K562 (cell line): ENCODE measurements at regions not wholly inside any gene's neighbourhood (a gene's known extent, or its start where the extent isn't known, plus 50 kb on each side); places are given as distances from the start of the nearest gene placed in this dataset.

ENCODE experiments used
- ARID2 ChIP-seq: fragments of 450-650 bp; IDR thresholded peaks from 2 replicates; pipeline ENCODE4 v1.6.1; 2017; ENCODE audit warnings: antibody characterized with exemption, mild to moderate bottlenecking
- CTBP1 ChIP-seq: fragments of 450-650 bp; IDR thresholded peaks from 2 replicates; pipeline ENCODE4 v1.6.1; 2016; ENCODE audit warnings: borderline replicate concordance
- ESRRA ChIP-seq: fragments of 450-650 bp; IDR thresholded peaks from 2 replicates; pipeline ENCODE4 v1.6.1; 2014; ENCODE audit warnings: low read depth, mild to moderate bottlenecking, moderate library complexity, borderline replicate concordance
- FOXJ2 ChIP-seq: fragments of 200-800 bp; sonication (Bioruptor generic); IDR thresholded peaks from 2 replicates; pipeline ENCODE4 v1.6.1; 2016; ENCODE audit warnings: missing genetic modification characterization, missing compliant biosample characterization
- MTA2 ChIP-seq: fragments of 450-650 bp; IDR thresholded peaks from 2 replicates; pipeline ENCODE4 v1.6.1; 2016; ENCODE audit warnings: low read depth
- NONO ChIP-seq, 2 experiments: fragments of 200-400 bp in 1 of 2; fragments of 450-650 bp in 1 of 2; formaldehyde crosslinking in 1 of 2; IDR thresholded peaks; 2 replicates each; pipeline ENCODE4 v1.6.1; 2017; ENCODE audit warnings: low read depth in 2 of 2, mild to moderate bottlenecking in 2 of 2, moderate library complexity in 2 of 2, low read length in 1 of 2
- RAD51 ChIP-seq: fragments of 450-650 bp; IDR thresholded peaks from 2 replicates; pipeline ENCODE4 v1.7.1; 2016; ENCODE audit warnings: low read depth, mild to moderate bottlenecking, borderline replicate concordance
- SIN3A ChIP-seq, 2 experiments: fragments of 150-350 bp in 1 of 2; IDR thresholded peaks; 2 replicates each; pipeline ENCODE4 v1.6.1; 2011 to 2016; ENCODE audit warnings: borderline replicate concordance in 2 of 2, low read depth in 2 of 2, low read length in 2 of 2, mild to moderate bottlenecking in 2 of 2, moderate library complexity in 2 of 2; ENCODE audit not compliant: control insufficient read depth in 1 of 2
- SNIP1 ChIP-seq: fragments of 450-650 bp; IDR thresholded peaks from 2 replicates; pipeline ENCODE4 v1.7.1; 2017; ENCODE audit warnings: low read depth, mild to moderate bottlenecking
- ZNF143 ChIP-seq: sonication (generic); formaldehyde crosslinking; IDR thresholded peaks from 2 replicates; pipeline ENCODE4 v1.9.0; 2022; ENCODE audit warnings: mild to moderate bottlenecking, missing genetic modification reagents
- ZNF174 ChIP-seq: fragments of 250-450 bp; sonication (Bioruptor Pico); IDR thresholded peaks from 2 replicates; pipeline ENCODE4 v1.4.0; 2020; ENCODE audit warnings: mild to moderate bottlenecking
- ZNF57 ChIP-seq: fragments of 450-650 bp; formaldehyde crosslinking; IDR thresholded peaks from 2 replicates; pipeline ENCODE4 v1.4.0; 2020; ENCODE audit warnings: mild to moderate bottlenecking, moderate library complexity
- ZNF589 ChIP-seq: fragments of 200-800 bp; sonication (Bioruptor generic); IDR thresholded peaks from 2 replicates; pipeline ENCODE4 v1.6.1; 2016; ENCODE audit warnings: low read depth, missing genetic modification characterization, missing compliant biosample characterization
- ZNF764 ChIP-seq: fragments of 250-450 bp; sonication (Bioruptor Pico); IDR thresholded peaks from 2 replicates; pipeline ENCODE4 v1.4.0; 2020; ENCODE audit warnings: low read depth, mild to moderate bottlenecking, moderate library complexity
- ZNF77 ChIP-seq: fragments of 250-450 bp; sonication (Bioruptor Pico); IDR thresholded peaks from 2 replicates; pipeline ENCODE4 v1.5.0; 2020
- TF ChIP-seq, protein P1 (sequence below): fragments of 250-450 bp; sonication (Bioruptor Pico); IDR thresholded peaks from 2 replicates; pipeline ENCODE4 v1.6.1; 2021; ENCODE audit warnings: mild to moderate bottlenecking
- TF ChIP-seq, protein P2 (sequence below): fragments of 450-650 bp; formaldehyde crosslinking; IDR thresholded peaks from 2 replicates; pipeline ENCODE4 v1.4.0; 2020; ENCODE audit warnings: mild to moderate bottlenecking, mixed read lengths
- TF ChIP-seq, protein P3 (sequence below): sonication (generic); formaldehyde crosslinking; IDR thresholded peaks from 2 replicates; pipeline ENCODE4 v1.8.0; 2022; ENCODE audit warnings: mild to moderate bottlenecking, missing genetic modification reagents, borderline replicate concordance
- TF ChIP-seq, protein P4 (sequence below), 2 experiments: IDR thresholded peaks; 2 replicates each; pipeline ENCODE4 v1.6.1; 2011; ENCODE audit warnings: borderline replicate concordance in 1 of 2, control low read depth in 1 of 2, low read depth in 1 of 2, low read length in 1 of 2, mild to moderate bottlenecking in 1 of 2, mixed read lengths in 1 of 2, moderate library complexity in 1 of 2; ENCODE audit not compliant: insufficient read depth in 1 of 2, insufficient read length in 1 of 2, poor library complexity in 1 of 2, severe bottlenecking in 1 of 2; ENCODE audit errors: extremely low read depth in 1 of 2
- TF ChIP-seq, protein P5 (sequence below): fragments of 450-650 bp; conservative IDR thresholded peaks from 2 replicates; pipeline ENCODE4 v1.6.1; 2016; ENCODE audit warnings: missing genetic modification characterization, low read depth, mild to moderate bottlenecking, control low read depth, missing compliant biosample characterization

DNA sequence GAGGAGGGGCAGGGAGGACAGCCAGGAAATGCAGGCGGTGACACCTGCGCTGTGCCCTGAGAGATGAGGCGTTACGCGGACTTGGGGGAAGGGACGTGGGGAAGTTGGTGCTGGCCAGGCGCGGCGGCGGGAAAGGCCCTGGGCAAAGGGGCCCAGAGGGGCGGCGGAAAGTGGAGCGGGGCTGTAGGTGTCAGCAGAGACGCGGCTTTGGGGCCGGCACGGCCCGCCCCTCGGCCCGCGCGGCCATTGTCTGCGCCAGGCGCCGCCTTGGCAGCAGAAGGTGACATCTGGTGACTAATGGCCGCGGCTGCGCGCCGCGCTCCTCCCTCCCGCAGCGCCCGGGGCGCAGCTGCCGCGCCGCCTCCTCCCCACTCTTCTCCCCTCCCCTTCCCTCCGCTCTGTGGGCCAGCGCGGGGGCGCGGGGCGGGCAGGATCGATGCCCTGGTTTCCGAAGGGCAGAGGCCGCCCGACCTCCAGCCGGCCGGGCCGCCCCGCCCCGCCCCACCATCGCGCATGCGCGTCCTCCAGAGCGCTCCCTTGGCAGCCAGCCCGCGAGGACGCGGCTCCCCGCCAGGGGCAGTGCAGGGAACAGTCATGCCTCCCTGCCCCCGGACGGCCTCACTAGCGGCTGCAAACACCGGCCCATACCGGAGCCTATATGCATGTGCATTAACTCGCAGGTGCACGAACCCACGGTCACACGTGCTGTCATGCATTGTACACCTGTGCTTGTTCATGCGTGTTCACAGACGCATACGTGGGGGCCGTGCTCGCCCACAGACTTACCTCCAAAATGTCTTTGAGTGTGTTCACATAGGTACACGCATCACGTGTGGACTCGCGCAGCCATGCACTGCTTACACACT, 269.6 kb downstream of the RPS24 start (continued):
- TF ChIP-seq SIN3A (IDR thresholded peaks at IDR 0.05; ENCODE audit: borderline replicate concordance in 2 of 2, control insufficient read depth in 1 of 2, low read depth in 2 of 2, low read length in 2 of 2) = no peak
- TF ChIP-seq, protein P1, sequence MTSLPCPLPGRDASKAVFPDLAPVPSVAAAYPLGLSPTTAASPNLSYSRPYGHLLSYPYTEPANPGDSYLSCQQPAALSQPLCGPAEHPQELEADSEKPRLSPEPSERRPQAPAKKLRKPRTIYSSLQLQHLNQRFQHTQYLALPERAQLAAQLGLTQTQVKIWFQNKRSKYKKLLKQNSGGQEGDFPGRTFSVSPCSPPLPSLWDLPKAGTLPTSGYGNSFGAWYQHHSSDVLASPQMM (CRISPR knock-in tag) = no peak
- TF ChIP-seq ARID2 = no peak
- TF ChIP-seq ZNF589 (CRISPR knock-in tag) = no peak
- no peak for TF ChIP-seq SNIP1
- TF ChIP-seq NONO (IDR thresholded peaks at IDR 0.05; ENCODE audit: low read depth in 2 of 2, low read length in 1 of 2) = peak; percentile 69 to 83
- TF ChIP-seq ZNF77 = no peak
- peak; percentile 77; the same call in 1 of the 2 replicates for TF ChIP-seq ESRRA
- TF ChIP-seq RAD51 = no peak; the same call in 1 of the 2 replicates
- TF ChIP-seq, protein P2, sequence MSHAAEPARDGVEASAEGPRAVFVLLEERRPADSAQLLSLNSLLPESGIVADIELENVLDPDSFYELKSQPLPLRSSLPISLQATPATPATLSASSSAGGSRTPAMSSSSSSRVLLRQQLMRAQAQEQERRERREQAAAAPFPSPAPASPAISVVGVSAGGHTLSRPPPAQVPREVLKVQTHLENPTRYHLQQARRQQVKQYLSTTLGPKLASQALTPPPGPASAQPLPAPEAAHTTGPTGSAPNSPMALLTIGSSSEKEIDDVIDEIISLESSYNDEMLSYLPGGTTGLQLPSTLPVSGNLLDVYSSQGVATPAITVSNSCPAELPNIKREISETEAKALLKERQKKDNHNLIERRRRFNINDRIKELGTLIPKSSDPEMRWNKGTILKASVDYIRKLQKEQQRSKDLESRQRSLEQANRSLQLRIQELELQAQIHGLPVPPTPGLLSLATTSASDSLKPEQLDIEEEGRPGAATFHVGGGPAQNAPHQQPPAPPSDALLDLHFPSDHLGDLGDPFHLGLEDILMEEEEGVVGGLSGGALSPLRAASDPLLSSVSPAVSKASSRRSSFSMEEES = no peak
- TF ChIP-seq FOXJ2 = no peak
- no peak for TF ChIP-seq ZNF57 (CRISPR knock-in tag)
- TF ChIP-seq, protein P3, sequence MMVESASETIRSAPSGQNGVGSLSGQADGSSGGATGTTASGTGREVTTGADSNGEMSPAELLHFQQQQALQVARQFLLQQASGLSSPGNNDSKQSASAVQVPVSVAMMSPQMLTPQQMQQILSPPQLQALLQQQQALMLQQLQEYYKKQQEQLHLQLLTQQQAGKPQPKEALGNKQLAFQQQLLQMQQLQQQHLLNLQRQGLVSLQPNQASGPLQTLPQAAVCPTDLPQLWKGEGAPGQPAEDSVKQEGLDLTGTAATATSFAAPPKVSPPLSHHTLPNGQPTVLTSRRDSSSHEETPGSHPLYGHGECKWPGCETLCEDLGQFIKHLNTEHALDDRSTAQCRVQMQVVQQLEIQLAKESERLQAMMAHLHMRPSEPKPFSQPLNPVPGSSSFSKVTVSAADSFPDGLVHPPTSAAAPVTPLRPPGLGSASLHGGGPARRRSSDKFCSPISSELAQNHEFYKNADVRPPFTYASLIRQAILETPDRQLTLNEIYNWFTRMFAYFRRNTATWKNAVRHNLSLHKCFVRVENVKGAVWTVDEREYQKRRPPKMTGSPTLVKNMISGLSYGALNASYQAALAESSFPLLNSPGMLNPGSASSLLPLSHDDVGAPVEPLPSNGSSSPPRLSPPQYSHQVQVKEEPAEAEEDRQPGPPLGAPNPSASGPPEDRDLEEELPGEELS = no peak
- no peak for TF ChIP-seq ZNF174
- no peak for TF ChIP-seq ZNF143
- TF ChIP-seq ZNF764 (CRISPR knock-in tag) = no peak
- no peak for TF ChIP-seq MTA2
- TF ChIP-seq, protein P4, sequence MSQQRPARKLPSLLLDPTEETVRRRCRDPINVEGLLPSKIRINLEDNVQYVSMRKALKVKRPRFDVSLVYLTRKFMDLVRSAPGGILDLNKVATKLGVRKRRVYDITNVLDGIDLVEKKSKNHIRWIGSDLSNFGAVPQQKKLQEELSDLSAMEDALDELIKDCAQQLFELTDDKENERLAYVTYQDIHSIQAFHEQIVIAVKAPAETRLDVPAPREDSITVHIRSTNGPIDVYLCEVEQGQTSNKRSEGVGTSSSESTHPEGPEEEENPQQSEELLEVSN (IDR thresholded peaks at IDR 0.05; ENCODE audit: borderline replicate concordance in 1 of 2, extremely low read depth in 1 of 2, insufficient read depth in 1 of 2, insufficient read length in 1 of 2, low read depth in 1 of 2, low read length in 1 of 2, poor library complexity in 1 of 2, severe bottlenecking in 1 of 2) = peak; percentile 10 to 43
- peak; percentile 95 for TF ChIP-seq CTBP1
- TF ChIP-seq, protein P5, sequence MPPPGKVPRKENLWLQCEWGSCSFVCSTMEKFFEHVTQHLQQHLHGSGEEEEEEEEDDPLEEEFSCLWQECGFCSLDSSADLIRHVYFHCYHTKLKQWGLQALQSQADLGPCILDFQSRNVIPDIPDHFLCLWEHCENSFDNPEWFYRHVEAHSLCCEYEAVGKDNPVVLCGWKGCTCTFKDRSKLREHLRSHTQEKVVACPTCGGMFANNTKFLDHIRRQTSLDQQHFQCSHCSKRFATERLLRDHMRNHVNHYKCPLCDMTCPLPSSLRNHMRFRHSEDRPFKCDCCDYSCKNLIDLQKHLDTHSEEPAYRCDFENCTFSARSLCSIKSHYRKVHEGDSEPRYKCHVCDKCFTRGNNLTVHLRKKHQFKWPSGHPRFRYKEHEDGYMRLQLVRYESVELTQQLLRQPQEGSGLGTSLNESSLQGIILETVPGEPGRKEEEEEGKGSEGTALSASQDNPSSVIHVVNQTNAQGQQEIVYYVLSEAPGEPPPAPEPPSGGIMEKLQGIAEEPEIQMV (tag) = no peak
